ENCODE measurements at regions not wholly inside any gene's neighbourhood (a gene's known extent, or its start where the extent isn't known, plus 50 kb on each side); places are given as distances from the start of the nearest gene placed in this dataset.

DNA sequence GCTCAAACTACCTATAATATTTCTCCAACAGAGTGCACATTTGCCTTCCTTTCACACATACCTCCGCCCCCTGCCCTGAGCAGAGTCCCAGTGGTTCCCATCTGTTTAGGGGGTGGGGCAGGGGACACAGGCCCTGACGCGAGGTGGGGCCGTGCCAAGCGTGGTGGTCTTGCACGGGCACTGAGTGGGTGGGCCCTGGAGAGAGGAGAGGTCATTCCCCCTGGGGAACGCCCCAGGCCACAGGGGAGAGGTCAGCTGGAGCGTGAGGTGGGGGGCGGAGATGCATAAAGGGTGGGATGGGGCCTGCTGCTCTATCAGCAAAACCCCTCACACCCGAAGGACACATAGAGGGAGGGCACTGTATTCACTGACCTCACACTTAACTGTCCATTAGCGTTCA lies 441.9 kb downstream of the TMEM121 start:
- no peak overlapping the region for H3K27ac Mint-ChIP-seq
- peaks cover 6% of the 10 kb centered on the region for H3K27me3 Mint-ChIP-seq (ENCODE audit: insufficient read depth, low read depth, poor library complexity)

More for the DNA sequence above, 441.9 kb downstream of the TMEM121 start:
- no peaks in the 10 kb centered on the region for H3K36me3 ChIP-seq (ENCODE audit: insufficient read depth)
- H3K79me2 ChIP-seq (replicated peaks; ENCODE audit: insufficient read depth), result no peaks in the 10 kb centered on the region
- H4K20me1 ChIP-seq (replicated peaks; ENCODE audit: insufficient read depth), result no peaks in the 10 kb centered on the region
- TF ChIP-seq CREB1 (CRISPR knock-in tag; IDR thresholded peaks at IDR 0.05; ENCODE audit: low read depth) (no peak), NANOG (IDR thresholded peaks at IDR 0.05; ENCODE audit: borderline replicate concordance) (no peak), EZH2phosphoT487 (IDR thresholded peaks at IDR 0.05; ENCODE audit: unreplicated experiment) (no peak), ZNF331 (CRISPR knock-in tag; IDR thresholded peaks at IDR 0.05; ENCODE audit: low read depth) (no peak), STAT1 (IDR thresholded peaks at IDR 0.05; ENCODE audit: unreplicated experiment) (no peak), JUNB (IDR thresholded peaks at IDR 0.05; ENCODE audit: unreplicated experiment) (no peak), EZH2 (IDR thresholded peaks at IDR 0.05; ENCODE audit: low read depth, unreplicated experiment) (no peak), ZNF114 (CRISPR knock-in tag; IDR thresholded peaks at IDR 0.05) (no peak), POLR2AphosphoS5 (IDR thresholded peaks at IDR 0.05; ENCODE audit: low read depth) (no peak)
- TF ChIP-seq, protein P1, sequence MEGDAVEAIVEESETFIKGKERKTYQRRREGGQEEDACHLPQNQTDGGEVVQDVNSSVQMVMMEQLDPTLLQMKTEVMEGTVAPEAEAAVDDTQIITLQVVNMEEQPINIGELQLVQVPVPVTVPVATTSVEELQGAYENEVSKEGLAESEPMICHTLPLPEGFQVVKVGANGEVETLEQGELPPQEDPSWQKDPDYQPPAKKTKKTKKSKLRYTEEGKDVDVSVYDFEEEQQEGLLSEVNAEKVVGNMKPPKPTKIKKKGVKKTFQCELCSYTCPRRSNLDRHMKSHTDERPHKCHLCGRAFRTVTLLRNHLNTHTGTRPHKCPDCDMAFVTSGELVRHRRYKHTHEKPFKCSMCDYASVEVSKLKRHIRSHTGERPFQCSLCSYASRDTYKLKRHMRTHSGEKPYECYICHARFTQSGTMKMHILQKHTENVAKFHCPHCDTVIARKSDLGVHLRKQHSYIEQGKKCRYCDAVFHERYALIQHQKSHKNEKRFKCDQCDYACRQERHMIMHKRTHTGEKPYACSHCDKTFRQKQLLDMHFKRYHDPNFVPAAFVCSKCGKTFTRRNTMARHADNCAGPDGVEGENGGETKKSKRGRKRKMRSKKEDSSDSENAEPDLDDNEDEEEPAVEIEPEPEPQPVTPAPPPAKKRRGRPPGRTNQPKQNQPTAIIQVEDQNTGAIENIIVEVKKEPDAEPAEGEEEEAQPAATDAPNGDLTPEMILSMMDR (conservative IDR thresholded peaks at IDR 0.05; ENCODE audit: low read depth in 2 of 2), result no peak
- TF ChIP-seq, protein P2, sequence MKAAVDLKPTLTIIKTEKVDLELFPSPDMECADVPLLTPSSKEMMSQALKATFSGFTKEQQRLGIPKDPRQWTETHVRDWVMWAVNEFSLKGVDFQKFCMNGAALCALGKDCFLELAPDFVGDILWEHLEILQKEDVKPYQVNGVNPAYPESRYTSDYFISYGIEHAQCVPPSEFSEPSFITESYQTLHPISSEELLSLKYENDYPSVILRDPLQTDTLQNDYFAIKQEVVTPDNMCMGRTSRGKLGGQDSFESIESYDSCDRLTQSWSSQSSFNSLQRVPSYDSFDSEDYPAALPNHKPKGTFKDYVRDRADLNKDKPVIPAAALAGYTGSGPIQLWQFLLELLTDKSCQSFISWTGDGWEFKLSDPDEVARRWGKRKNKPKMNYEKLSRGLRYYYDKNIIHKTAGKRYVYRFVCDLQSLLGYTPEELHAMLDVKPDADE (IDR thresholded peaks at IDR 0.05), result no peak
- TF ChIP-seq, protein P3, sequence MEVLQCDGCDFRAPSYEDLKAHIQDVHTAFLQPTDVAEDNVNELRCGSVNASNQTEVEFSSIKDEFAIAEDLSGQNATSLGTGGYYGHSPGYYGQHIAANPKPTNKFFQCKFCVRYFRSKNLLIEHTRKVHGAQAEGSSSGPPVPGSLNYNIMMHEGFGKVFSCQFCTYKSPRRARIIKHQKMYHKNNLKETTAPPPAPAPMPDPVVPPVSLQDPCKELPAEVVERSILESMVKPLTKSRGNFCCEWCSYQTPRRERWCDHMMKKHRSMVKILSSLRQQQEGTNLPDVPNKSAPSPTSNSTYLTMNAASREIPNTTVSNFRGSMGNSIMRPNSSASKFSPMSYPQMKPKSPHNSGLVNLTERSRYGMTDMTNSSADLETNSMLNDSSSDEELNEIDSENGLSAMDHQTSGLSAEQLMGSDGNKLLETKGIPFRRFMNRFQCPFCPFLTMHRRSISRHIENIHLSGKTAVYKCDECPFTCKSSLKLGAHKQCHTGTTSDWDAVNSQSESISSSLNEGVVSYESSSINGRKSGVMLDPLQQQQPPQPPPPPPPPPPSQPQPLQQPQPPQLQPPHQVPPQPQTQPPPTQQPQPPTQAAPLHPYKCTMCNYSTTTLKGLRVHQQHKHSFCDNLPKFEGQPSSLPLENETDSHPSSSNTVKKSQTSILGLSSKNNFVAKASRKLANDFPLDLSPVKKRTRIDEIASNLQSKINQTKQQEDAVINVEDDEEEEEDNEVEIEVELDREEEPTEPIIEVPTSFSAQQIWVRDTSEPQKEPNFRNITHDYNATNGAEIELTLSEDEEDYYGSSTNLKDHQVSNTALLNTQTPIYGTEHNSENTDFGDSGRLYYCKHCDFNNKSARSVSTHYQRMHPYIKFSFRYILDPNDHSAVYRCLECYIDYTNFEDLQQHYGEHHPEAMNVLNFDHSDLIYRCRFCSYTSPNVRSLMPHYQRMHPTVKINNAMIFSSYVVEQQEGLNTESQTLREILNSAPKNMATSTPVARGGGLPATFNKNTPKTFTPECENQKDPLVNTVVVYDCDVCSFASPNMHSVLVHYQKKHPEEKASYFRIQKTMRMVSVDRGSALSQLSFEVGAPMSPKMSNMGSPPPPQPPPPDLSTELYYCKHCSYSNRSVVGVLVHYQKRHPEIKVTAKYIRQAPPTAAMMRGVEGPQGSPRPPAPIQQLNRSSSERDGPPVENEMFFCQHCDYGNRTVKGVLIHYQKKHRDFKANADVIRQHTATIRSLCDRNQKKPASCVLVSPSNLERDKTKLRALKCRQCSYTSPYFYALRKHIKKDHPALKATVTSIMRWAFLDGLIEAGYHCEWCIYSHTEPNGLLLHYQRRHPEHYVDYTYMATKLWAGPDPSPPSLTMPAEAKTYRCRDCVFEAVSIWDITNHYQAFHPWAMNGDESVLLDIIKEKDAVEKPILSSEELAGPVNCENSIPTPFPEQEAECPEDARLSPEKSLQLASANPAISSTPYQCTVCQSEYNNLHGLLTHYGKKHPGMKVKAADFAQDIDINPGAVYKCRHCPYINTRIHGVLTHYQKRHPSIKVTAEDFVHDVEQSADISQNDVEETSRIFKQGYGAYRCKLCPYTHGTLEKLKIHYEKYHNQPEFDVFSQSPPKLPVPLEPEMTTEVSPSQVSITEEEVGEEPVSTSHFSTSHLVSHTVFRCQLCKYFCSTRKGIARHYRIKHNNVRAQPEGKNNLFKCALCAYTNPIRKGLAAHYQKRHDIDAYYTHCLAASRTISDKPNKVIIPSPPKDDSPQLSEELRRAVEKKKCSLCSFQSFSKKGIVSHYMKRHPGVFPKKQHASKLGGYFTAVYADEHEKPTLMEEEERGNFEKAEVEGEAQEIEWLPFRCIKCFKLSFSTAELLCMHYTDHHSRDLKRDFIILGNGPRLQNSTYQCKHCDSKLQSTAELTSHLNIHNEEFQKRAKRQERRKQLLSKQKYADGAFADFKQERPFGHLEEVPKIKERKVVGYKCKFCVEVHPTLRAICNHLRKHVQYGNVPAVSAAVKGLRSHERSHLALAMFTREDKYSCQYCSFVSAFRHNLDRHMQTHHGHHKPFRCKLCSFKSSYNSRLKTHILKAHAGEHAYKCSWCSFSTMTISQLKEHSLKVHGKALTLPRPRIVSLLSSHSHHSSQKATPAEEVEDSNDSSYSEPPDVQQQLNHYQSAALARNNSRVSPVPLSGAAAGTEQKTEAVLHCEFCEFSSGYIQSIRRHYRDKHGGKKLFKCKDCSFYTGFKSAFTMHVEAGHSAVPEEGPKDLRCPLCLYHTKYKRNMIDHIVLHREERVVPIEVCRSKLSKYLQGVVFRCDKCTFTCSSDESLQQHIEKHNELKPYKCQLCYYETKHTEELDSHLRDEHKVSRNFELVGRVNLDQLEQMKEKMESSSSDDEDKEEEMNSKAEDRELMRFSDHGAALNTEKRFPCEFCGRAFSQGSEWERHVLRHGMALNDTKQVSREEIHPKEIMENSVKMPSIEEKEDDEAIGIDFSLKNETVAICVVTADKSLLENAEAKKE (CRISPR knock-in tag; IDR thresholded peaks at IDR 0.05), result no peak
- TF ChIP-seq, protein P4, sequence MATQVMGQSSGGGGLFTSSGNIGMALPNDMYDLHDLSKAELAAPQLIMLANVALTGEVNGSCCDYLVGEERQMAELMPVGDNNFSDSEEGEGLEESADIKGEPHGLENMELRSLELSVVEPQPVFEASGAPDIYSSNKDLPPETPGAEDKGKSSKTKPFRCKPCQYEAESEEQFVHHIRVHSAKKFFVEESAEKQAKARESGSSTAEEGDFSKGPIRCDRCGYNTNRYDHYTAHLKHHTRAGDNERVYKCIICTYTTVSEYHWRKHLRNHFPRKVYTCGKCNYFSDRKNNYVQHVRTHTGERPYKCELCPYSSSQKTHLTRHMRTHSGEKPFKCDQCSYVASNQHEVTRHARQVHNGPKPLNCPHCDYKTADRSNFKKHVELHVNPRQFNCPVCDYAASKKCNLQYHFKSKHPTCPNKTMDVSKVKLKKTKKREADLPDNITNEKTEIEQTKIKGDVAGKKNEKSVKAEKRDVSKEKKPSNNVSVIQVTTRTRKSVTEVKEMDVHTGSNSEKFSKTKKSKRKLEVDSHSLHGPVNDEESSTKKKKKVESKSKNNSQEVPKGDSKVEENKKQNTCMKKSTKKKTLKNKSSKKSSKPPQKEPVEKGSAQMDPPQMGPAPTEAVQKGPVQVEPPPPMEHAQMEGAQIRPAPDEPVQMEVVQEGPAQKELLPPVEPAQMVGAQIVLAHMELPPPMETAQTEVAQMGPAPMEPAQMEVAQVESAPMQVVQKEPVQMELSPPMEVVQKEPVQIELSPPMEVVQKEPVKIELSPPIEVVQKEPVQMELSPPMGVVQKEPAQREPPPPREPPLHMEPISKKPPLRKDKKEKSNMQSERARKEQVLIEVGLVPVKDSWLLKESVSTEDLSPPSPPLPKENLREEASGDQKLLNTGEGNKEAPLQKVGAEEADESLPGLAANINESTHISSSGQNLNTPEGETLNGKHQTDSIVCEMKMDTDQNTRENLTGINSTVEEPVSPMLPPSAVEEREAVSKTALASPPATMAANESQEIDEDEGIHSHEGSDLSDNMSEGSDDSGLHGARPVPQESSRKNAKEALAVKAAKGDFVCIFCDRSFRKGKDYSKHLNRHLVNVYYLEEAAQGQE (IDR thresholded peaks at IDR 0.05; ENCODE audit: unreplicated experiment), result no peak
- H3K9me3 Mint-ChIP-seq, result peaks cover 96% of the 10 kb centered on the region
- H3K4me1 Mint-ChIP-seq, result no peaks in the 10 kb centered on the region
- H3K9me2 ChIP-seq (ENCODE audit: insufficient read depth), result no peaks in the 10 kb centered on the region
- ATAC-seq, result no peak
- no peak overlapping the region for H3K4me2 ChIP-seq
- H3K4me1 ChIP-seq (ENCODE audit: insufficient read depth), result no peaks in the 10 kb centered on the region
- no peak overlapping the region for H3K27ac ChIP-seq (ENCODE audit: low read depth)
- no peak overlapping the region for H3K4me3 ChIP-seq
- DNase-seq (ENCODE audit: low spot score), result no peak
- H3F3A ChIP-seq (replicated peaks; ENCODE audit: low read depth), result no peaks in the 10 kb centered on the region
- H3K4me3 Mint-ChIP-seq, result no peak overlapping the region
- no peaks in the 10 kb centered on the region for H3K27me3 ChIP-seq (ENCODE audit: insufficient read depth)
- H3K36me3 Mint-ChIP-seq (ENCODE audit: low read depth), result peaks cover 57% of the 10 kb centered on the region
- no peak overlapping the region for H2AFZ ChIP-seq
